Left ventricle myocardium inferior (tissue), 1 donor: ENCODE measurements at regions not wholly inside any gene's neighbourhood (a gene's known extent, or its start where the extent isn't known, plus 50 kb on each side); places are given as distances from the start of the nearest gene placed in this dataset.

Source experiments
- DNase-seq: peaks from one replicate; pipeline ENCODE4 v3.0.0-alpha.2; 2020
- H3K27ac ChIP-seq: fragments of 200-600 bp; replicated peaks from 2 replicates; pipeline ENCODE4 v1.8.0; 2021
- H3K27me3 ChIP-seq: fragments of 200-600 bp; 2 replicates; pipeline ENCODE4 v1.8.0; 2021; ENCODE audit warnings: low read depth
- H3K36me3 ChIP-seq: fragments of 200-600 bp; 2 replicates; pipeline ENCODE4 v1.8.0; 2021
- H3K4me1 ChIP-seq: fragments of 200-600 bp; 2 replicates; pipeline ENCODE4 v1.8.0; 2021
- H3K4me3 ChIP-seq: fragments of 200-600 bp; 2 replicates; pipeline ENCODE4 v1.8.0; 2021; ENCODE audit warnings: mild to moderate bottlenecking, moderate library complexity
- H3K9me3 ChIP-seq: fragments of 200-600 bp; replicated peaks from 2 replicates; pipeline ENCODE4 v1.8.0; 2021
- intact Hi-C: fragments of 100-400 bp; cut with micrococcal nuclease; formaldehyde crosslinking; loops from one replicate; pipeline ENCODE4 v1.11.0; 2022
- TF ChIP-seq, protein P1 (sequence below): fragments of 200-600 bp; IDR thresholded peaks from 2 replicates; pipeline ENCODE4 v1.8.0; 2021; ENCODE audit warnings: antibody characterized with exemption, mild to moderate bottlenecking, borderline replicate concordance
- donor health status: DM: no; HTN: yes; CAD: no; lungs with severe emphysema.

DNA sequence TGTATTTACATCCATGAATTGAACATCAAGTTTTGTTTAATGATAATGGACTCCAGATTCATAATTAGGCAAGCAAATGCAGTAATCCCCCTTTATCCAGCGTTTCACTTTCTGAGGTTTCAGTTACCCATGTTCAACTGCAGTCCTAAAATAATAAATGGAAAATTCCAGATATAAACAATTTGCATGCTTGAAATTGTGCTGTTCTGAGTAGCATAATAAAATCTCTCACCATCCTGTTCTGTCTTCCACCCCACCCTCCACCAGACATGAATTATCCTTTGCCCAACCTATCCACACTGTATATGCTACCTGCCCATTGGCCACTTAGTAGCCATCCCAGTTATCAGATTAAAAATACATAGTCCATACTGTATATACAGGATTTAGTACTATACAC is 224.5 kb upstream of the CHAC2 start:
- H3K36me3 ChIP-seq = no peaks in the 10 kb centered on the region
- TF ChIP-seq, protein P1, sequence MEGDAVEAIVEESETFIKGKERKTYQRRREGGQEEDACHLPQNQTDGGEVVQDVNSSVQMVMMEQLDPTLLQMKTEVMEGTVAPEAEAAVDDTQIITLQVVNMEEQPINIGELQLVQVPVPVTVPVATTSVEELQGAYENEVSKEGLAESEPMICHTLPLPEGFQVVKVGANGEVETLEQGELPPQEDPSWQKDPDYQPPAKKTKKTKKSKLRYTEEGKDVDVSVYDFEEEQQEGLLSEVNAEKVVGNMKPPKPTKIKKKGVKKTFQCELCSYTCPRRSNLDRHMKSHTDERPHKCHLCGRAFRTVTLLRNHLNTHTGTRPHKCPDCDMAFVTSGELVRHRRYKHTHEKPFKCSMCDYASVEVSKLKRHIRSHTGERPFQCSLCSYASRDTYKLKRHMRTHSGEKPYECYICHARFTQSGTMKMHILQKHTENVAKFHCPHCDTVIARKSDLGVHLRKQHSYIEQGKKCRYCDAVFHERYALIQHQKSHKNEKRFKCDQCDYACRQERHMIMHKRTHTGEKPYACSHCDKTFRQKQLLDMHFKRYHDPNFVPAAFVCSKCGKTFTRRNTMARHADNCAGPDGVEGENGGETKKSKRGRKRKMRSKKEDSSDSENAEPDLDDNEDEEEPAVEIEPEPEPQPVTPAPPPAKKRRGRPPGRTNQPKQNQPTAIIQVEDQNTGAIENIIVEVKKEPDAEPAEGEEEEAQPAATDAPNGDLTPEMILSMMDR = no peak
- no peak for DNase-seq
- H3K9me3 ChIP-seq = peaks cover 25% of the 10 kb centered on the region
- H3K4me3 ChIP-seq = no peak overlapping the region
- no peaks in the 10 kb centered on the region for H3K27me3 ChIP-seq
- no peak overlapping the region for H3K27ac ChIP-seq
- no peaks in the 10 kb centered on the region for H3K4me1 ChIP-seq
- intact Hi-C loops = no loop called here

DNA sequence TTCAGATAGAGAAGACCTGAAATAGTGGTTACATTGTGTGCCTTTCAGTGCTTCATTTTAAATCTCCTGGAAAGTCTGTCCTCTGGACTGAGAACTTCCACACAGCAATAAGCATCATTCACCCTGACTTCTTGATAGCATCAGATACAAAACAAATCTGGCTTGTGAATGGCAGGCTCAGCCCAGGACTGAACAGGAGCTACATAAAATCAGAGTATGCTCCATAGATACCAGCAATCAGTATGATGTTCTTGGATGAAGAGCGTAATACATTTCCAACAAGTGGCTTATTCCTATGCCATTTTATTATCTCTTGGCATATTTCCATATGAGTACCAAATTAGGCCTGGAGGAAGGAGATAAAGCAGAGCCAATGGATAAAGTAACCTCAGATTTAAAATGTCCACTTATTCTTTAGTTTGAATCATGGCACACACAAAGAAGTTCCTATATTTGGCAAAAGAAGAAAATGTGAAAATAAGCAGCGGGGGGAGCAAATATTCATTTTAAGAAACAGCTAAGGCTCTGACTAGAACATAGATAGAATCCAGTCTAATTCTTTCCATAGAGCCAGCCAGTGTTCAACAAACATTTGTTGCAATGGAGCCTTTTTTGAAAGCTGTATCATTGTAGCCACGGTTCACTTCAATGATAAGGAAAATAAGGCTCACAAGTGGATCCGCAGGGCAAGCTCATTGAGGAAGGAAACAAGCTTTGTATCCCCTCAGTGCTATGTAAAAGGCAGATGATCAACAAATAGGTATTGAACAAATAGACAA is 230.8 kb upstream of the CHAC2 start:
- no peaks in the 10 kb centered on the region for H3K36me3 ChIP-seq
- peaks cover 30% of the 10 kb centered on the region for H3K9me3 ChIP-seq
- H3K27ac ChIP-seq = no peak overlapping the region
- peaks cover 14% of the 10 kb centered on the region for H3K4me1 ChIP-seq
- intact Hi-C loops = no loop called here
- no peaks in the 10 kb centered on the region for H3K27me3 ChIP-seq
- DNase-seq = no peak
- H3K4me3 ChIP-seq = no peak overlapping the region
- TF ChIP-seq, protein P1 = no peak

DNA sequence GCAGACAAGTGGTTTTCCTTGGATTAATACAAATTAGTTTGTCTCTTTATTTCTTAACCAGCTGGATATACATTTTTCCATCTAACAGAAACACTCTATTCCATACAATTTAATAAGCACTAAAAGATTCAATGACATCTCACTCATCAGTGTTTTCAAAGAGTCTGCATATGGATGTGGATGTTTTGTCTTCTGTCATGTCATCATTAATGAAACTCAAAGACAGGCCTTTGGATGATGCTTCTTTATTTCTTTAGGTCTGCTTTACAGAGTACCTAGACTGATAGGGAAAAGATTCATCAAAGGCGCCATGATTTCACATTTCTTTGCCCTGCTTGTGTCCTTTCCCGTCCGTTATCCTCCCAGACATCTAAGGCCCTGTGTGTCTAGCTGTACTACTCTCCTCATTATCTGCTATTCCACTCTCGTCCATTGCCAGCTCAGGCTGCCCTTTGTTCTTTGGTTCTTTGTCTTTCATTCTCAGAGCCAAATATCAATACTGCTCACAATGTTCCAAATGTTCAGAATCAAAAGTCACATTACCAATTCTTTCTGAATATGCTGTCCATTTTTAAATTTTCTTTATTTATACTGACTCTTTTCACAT is 232.3 kb upstream of the CHAC2 start:
- no peak for DNase-seq
- Histone ChIP-seq H3K4me3 (no peak overlapping the region), H3K36me3 (no peaks in the 10 kb centered on the region), H3K27ac (no peak overlapping the region), H3K9me3 (peaks cover 29% of the 10 kb centered on the region), H3K4me1 (peaks cover 14% of the 10 kb centered on the region), H3K27me3 (no peaks in the 10 kb centered on the region)
- intact Hi-C loops = no loop called here
- TF ChIP-seq, protein P1 = no peak

DNA sequence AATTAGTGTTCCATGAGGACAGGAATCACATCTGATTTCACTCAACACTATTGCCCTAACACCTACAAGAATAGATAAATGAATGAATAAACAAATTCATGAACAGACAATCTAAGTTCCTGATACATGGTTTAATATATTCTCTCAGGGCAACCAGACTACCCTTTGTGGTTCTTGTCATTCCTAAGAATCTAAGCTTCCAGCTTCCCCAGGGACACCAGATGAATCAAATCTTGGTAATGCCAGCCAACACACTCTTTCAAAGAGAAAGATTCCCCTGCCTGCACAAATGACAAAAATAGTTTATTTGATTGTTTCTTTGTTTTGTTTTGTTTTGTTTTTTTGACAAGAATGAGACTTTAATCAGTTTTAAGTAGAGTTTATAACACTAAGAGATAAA is 237.5 kb upstream of the CHAC2 start:
- TF ChIP-seq, protein P1 = no peak
- H3K27ac ChIP-seq = no peak overlapping the region
- no peaks in the 10 kb centered on the region for H3K36me3 ChIP-seq
- intact Hi-C loops = no loop called here
- H3K27me3 ChIP-seq = no peaks in the 10 kb centered on the region
- peaks cover 49% of the 10 kb centered on the region for H3K9me3 ChIP-seq
- no peak for DNase-seq
- H3K4me1 ChIP-seq = no peaks in the 10 kb centered on the region
- no peak overlapping the region for H3K4me3 ChIP-seq

DNA sequence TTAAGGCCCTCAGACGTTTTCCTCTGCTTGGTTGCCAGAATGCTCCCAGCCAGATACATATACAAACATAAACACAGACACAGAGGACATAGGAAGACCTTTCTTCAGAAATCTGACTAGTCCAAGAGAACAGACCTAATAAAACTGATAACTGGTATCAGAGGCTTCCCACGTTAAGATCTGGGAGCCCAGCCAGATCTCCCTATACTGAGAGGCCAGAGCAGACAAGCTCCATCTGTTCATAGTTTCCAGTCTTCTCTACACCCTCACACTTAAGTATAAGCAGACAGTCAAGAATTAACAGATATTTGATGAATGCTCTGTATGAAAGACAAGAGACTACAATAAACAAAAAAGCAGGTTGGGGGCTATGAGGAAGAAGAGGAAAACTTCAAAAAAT is 240.5 kb upstream of the CHAC2 start:
- intact Hi-C loops = no loop called here
- Histone ChIP-seq H3K9me3 (peaks cover 41% of the 10 kb centered on the region), H3K27me3 (no peaks in the 10 kb centered on the region), H3K4me1 (no peaks in the 10 kb centered on the region), H3K4me3 (no peak overlapping the region), H3K36me3 (no peaks in the 10 kb centered on the region), H3K27ac (no peak overlapping the region)
- TF ChIP-seq, protein P1 = no peak
- no peak for DNase-seq
